PC-3 (cell line): ENCODE measurements at regions not wholly inside any gene's neighbourhood (a gene's known extent, or its start where the extent isn't known, plus 50 kb on each side); places are given as distances from the start of the nearest gene placed in this dataset.

Experiments used
- EZH2 ChIP-seq: fragments of 300-600 bp; sonication (generic); IDR thresholded peaks from one replicate; pipeline ENCODE4 v1.6.1; 2017; ENCODE audit warnings: antibody characterized with exemption, mild to moderate bottlenecking, low read length; ENCODE audit not compliant: unreplicated experiment
- EZH2phosphoT487 ChIP-seq: fragments of 300-600 bp; sonication (generic); IDR thresholded peaks from 2 replicates; pipeline ENCODE4 v1.6.1; 2018; ENCODE audit warnings: mild to moderate bottlenecking, antibody characterized with exemption, low read length, borderline replicate concordance
- TF ChIP-seq, protein P1 (sequence below): fragments of 300-600 bp; sonication (generic); conservative IDR thresholded peaks from 2 replicates; pipeline ENCODE4 v1.5.1; 2017; ENCODE audit warnings: antibody characterized with exemption, low read depth, mild to moderate bottlenecking, low read length

DNA sequence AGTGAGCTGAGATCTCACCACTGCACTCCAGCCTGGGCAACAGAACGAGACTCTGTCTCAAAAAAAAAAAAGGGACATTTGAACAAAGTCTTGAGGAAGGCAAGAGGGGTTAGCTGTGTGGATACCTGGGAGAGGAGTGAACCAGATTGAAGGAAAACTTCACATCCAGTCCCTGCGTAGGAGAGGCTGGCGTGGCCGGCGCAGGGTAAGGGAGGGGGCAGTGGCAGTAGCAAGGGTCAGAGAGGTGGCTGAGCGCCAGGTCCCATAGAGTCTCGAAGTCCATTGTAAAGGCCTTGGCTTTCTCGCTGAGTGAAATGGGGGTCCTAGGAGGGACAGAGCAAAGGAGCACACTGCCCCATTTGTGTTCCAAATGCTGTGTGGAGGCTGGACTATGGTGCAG lies 171.8 kb upstream of the WSCD1 start:
- TF ChIP-seq, protein P1, sequence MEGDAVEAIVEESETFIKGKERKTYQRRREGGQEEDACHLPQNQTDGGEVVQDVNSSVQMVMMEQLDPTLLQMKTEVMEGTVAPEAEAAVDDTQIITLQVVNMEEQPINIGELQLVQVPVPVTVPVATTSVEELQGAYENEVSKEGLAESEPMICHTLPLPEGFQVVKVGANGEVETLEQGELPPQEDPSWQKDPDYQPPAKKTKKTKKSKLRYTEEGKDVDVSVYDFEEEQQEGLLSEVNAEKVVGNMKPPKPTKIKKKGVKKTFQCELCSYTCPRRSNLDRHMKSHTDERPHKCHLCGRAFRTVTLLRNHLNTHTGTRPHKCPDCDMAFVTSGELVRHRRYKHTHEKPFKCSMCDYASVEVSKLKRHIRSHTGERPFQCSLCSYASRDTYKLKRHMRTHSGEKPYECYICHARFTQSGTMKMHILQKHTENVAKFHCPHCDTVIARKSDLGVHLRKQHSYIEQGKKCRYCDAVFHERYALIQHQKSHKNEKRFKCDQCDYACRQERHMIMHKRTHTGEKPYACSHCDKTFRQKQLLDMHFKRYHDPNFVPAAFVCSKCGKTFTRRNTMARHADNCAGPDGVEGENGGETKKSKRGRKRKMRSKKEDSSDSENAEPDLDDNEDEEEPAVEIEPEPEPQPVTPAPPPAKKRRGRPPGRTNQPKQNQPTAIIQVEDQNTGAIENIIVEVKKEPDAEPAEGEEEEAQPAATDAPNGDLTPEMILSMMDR: no peak
- no peak for TF ChIP-seq EZH2
- no peak for TF ChIP-seq EZH2phosphoT487
